K562 (cell line): ENCODE measurements at regions not wholly inside any gene's neighbourhood (a gene's known extent, or its start where the extent isn't known, plus 50 kb on each side); places are given as distances from the start of the nearest gene placed in this dataset.

ENCODE experiments used
- ATAC-seq: fragments of 200-7000 bp; cut with Tn5 transposase; 3 replicates; pipeline ENCODE4 v1.9.1; 2020; ENCODE audit warnings: moderate library complexity
- BruUV-seq: library from RNA; stranded (reverse); fragments of 400-500 nt; replicated peaks from 2 replicates; lab custom pipeline; 2021; lab: Mats Ljungman, UMichigan
- CTCF ChIA-PET: fragments of 300-600 bp; formaldehyde crosslinking; extraction: SDS; loops from one replicate; lab custom pipeline; 2021; ENCODE audit warnings: low intra/inter-chr PET ratio; lab: Yijun Ruan, JAX
- POLR2A ChIA-PET: fragments of 300-600, 350-650 bp; sonication (Branson Sonifier 250); formaldehyde crosslinking; extraction: SDS; loops from one replicate; lab custom pipeline; 2021; ENCODE audit warnings: antibody characterized with exemption, inconsistent platforms; lab: Yijun Ruan, JAX
- DNase-seq, 4 experiments: peaks; one replicate each; pipeline versions ENCODE4 v3.0.0 to v3.0.0-alpha.2; 2011 to 2018; ENCODE audit warnings: low spot score in 3 of 4, mixed read lengths in 3 of 4; ENCODE audit errors: extremely low read depth in 1 of 4
- FAIRE-seq: peaks from 2 replicates; lab custom pipeline; 2011; peaks lifted over from hg19 to GRCh38; lab: Jason Lieb, UNC
- H2AFZ ChIP-seq: 2 replicates; pipeline ENCODE4 v1.6.0; 2011; ENCODE audit warnings: low read depth, low read length, control low read depth, inconsistent platforms
- H3K27ac ChIP-seq: fragments of 200-600 bp; 3 replicates; pipeline ENCODE4 v1.8.0; 2011; ENCODE audit warnings: low read depth, mild to moderate bottlenecking, control low read depth, inconsistent platforms, low read length, moderate library complexity, mixed read lengths; ENCODE audit errors: extremely low read depth
- H3K27me3 ChIP-seq, 2 experiments: fragments of 300-600 bp in 1 of 2; 2 replicates in 1 of 2; 3 replicates in 1 of 2; pipeline versions ENCODE4 v1.6.0 to v1.8.0; 2011; ENCODE audit warnings: inconsistent platforms in 2 of 2, low read length in 2 of 2, mild to moderate bottlenecking in 1 of 2, mixed read lengths in 1 of 2, moderate library complexity in 1 of 2; ENCODE audit not compliant: control insufficient read depth in 2 of 2, insufficient read depth in 2 of 2
- H3K36me3 ChIP-seq: fragments of 300-600 bp; 3 replicates; pipeline ENCODE4 v1.8.0; 2011; ENCODE audit warnings: mild to moderate bottlenecking, low read length, inconsistent platforms; ENCODE audit not compliant: control insufficient read depth, insufficient read depth
- H3K4me1 ChIP-seq, 2 experiments: fragments of 200-600 bp in 1 of 2; replicated peaks in 1 of 2; 2 replicates in 1 of 2; 3 replicates in 1 of 2; pipeline versions ENCODE4 v1.5.1 to v1.8.0; 2011; ENCODE audit warnings: inconsistent platforms in 2 of 2, low read length in 2 of 2, mild to moderate bottlenecking in 1 of 2, mixed read lengths in 1 of 2, moderate library complexity in 1 of 2; ENCODE audit not compliant: control insufficient read depth in 2 of 2, insufficient read depth in 2 of 2
- H3K4me2 ChIP-seq: 2 replicates; pipeline ENCODE4 v1.6.1; 2011; ENCODE audit warnings: low read length, control low read depth, inconsistent platforms, mixed read lengths; ENCODE audit not compliant: insufficient read depth
- H3K4me3 ChIP-seq: fragments of 200-600 bp; sonication (generic), shearing (Covaris generic); 2 replicates; pipeline ENCODE4 v1.5.1; 2016; ENCODE audit warnings: control low read depth, inconsistent platforms
- H3K79me2 ChIP-seq: fragments of 200-600 bp; 3 replicates; pipeline ENCODE4 v1.8.0; 2011; ENCODE audit warnings: low read length, inconsistent platforms; ENCODE audit not compliant: control insufficient read depth, insufficient read depth
- H3K9ac ChIP-seq, 2 experiments: 2 replicates each; pipeline versions ENCODE4 v1.6.0 to v1.6.1; 2011; ENCODE audit warnings: low read depth in 2 of 2, low read length in 2 of 2, control low read depth in 1 of 2, inconsistent platforms in 1 of 2, mild to moderate bottlenecking in 1 of 2, mixed read lengths in 1 of 2; ENCODE audit not compliant: insufficient read depth in 1 of 2
- H3K9me1 ChIP-seq: one replicate; pipeline ENCODE4 v1.6.0; 2011; ENCODE audit warnings: inconsistent platforms, mild to moderate bottlenecking, low read length, moderate library complexity; ENCODE audit not compliant: control insufficient read depth, insufficient read depth
- H3K9me3 ChIP-seq: replicated peaks from 2 replicates; pipeline ENCODE4 v1.5.1; 2011; ENCODE audit warnings: low read depth, low read length, inconsistent platforms; ENCODE audit not compliant: control insufficient read depth, insufficient read depth
- H4K20me1 ChIP-seq: replicated peaks from 2 replicates; pipeline ENCODE4 v1.6.1; 2011; ENCODE audit warnings: low read length, inconsistent platforms, mixed read lengths; ENCODE audit not compliant: control insufficient read depth, insufficient read depth
- CEBPZ ChIP-seq: fragments of 150-350 bp; IDR thresholded peaks from 2 replicates; pipeline ENCODE4 v1.6.1; 2014; ENCODE audit warnings: low read depth, mild to moderate bottlenecking, low read length, borderline replicate concordance
- HDAC6 ChIP-seq: IDR thresholded peaks from 2 replicates; pipeline ENCODE4 v1.6.1; 2012; ENCODE audit warnings: low read depth, mild to moderate bottlenecking, control low read depth, inconsistent platforms, low read length, moderate library complexity
- KLF13 ChIP-seq: fragments of 450-650 bp; IDR thresholded peaks from 2 replicates; pipeline ENCODE4 v1.6.1; 2016; ENCODE audit warnings: missing genetic modification characterization, low read depth, mild to moderate bottlenecking, missing compliant biosample characterization, moderate library complexity, borderline replicate concordance
- NCOA2 ChIP-seq, 2 experiments: fragments of 450-650 bp; IDR thresholded peaks; 2 replicates each; pipeline ENCODE4 v1.6.1; 2018; ENCODE audit warnings: mild to moderate bottlenecking in 2 of 2, moderate library complexity in 1 of 2; ENCODE audit not compliant: partially characterized antibody in 2 of 2
- PHF20 ChIP-seq: fragments of 450-650 bp; IDR thresholded peaks from 2 replicates; pipeline ENCODE4 v1.6.1; 2018; ENCODE audit not compliant: partially characterized antibody
- PTBP1 ChIP-seq: fragments of 200-400 bp; formaldehyde crosslinking; IDR thresholded peaks from 2 replicates; pipeline ENCODE4 v1.6.1; 2017; ENCODE audit warnings: low read depth, low read length
- SMAD3 ChIP-seq: fragments of 450-650 bp; formaldehyde crosslinking; conservative IDR thresholded peaks from 2 replicates; pipeline ENCODE4 v1.4.0; 2020; ENCODE audit warnings: mild to moderate bottlenecking
- SRSF9 ChIP-seq: fragments of 200-400 bp; formaldehyde crosslinking; IDR thresholded peaks from 2 replicates; pipeline ENCODE4 v1.6.1; 2017; ENCODE audit warnings: low read depth, low read length, borderline replicate concordance
- STAT5A ChIP-seq: IDR thresholded peaks from 2 replicates; pipeline ENCODE4 v1.6.1; 2012; ENCODE audit warnings: low read length, inconsistent platforms, borderline replicate concordance
- ZNF217 ChIP-seq: sonication (generic); formaldehyde crosslinking; IDR thresholded peaks from 2 replicates; pipeline ENCODE4 v1.8.0; 2022; ENCODE audit warnings: mild to moderate bottlenecking, missing genetic modification reagents
- ZNF274 ChIP-seq: IDR thresholded peaks from 2 replicates; pipeline ENCODE4 v1.6.1; 2011; ENCODE audit warnings: low read depth, mild to moderate bottlenecking, low read length, moderate library complexity, borderline replicate concordance
- ZNF778 ChIP-seq: fragments of 450-650 bp; formaldehyde crosslinking; IDR thresholded peaks from 2 replicates; pipeline ENCODE4 v1.4.0; 2020; ENCODE audit warnings: mild to moderate bottlenecking, moderate library complexity
- WGBS: fragments of 100-300 bp; shearing (Covaris generic); methylation state at CpG from one replicate; pipeline ENCODE4 v1.1.6; 2016; ENCODE audit warnings: low coverage, mixed read lengths; ENCODE audit not compliant: insufficient coverage; ENCODE audit errors: missing lambda C conversion rate; 5-methylcytosine and 5-hydroxymethylcytosine counted together
- in situ Hi-C: fragments of 300-500 bp; cut with MboI; formaldehyde crosslinking; loops from 4 replicates; pipeline ENCODE4 v1.15.0; 2018; ENCODE audit warnings: inconsistent platforms, mixed read lengths
- intact Hi-C: fragments of 100-400 bp; cut with micrococcal nuclease; formaldehyde crosslinking; loops from 2 replicates; pipeline ENCODE4 v1.14.2; 2022
- TF ChIP-seq, protein P1 (sequence below): sonication (generic); formaldehyde crosslinking; IDR thresholded peaks from 2 replicates; pipeline ENCODE4 v1.8.0; 2022; ENCODE audit warnings: mild to moderate bottlenecking, missing genetic modification reagents

DNA sequence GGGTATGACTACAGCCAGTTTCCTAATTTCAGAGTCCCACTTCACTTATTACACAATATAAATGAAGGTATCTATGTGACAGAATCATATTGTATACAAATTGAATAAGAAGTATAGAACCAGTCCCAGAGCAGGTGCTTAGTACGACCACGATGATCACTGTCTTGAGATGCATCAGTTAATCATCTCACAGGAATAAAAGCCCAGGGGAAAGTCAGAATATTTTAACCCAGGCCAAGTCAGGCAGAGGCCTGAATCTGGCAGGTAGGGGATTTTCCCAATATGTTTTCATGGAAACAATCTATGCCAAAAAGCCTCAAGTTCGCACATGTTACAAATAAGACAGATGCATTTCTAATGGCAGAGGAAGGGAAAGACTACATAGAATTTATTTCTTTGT is 758.4 kb downstream of the BCL11B start:
- Histone ChIP-seq H3K36me3 (no peaks in the 10 kb centered on the region), H3K4me2 (no peak overlapping the region), H3K27me3 (no peaks in the 10 kb centered on the region), H3K4me1 (no peaks in the 10 kb centered on the region), H4K20me1 (no peaks in the 10 kb centered on the region), H3K79me2 (no peaks in the 10 kb centered on the region), H3K9me1 (no peaks in the 10 kb centered on the region), H2AFZ (no peak overlapping the region)
- DNase-seq (no peak), FAIRE-seq (no peak), ATAC-seq (no peak)
- POLR2A ChIA-PET, result no interaction called here
- intact Hi-C loops, result no loop called here
- 6% methylated on average over 3 of the region's 3 CpGs for WGBS
- BruUV-seq, result no TSS peak
- no peak for TF ChIP-seq NCOA2 (IDR thresholded peaks at IDR 0.05; ENCODE audit: partially characterized antibody in 2 of 2)
- TF ChIP-seq CEBPZ, result no peak
- no peak for TF ChIP-seq KLF13 (tag)
- TF ChIP-seq ZNF217 (CRISPR knock-in tag), result no peak
- no peak for TF ChIP-seq STAT5A
- TF ChIP-seq ZNF274, result no peak
- no peak for TF ChIP-seq SMAD3
- TF ChIP-seq, protein P1, sequence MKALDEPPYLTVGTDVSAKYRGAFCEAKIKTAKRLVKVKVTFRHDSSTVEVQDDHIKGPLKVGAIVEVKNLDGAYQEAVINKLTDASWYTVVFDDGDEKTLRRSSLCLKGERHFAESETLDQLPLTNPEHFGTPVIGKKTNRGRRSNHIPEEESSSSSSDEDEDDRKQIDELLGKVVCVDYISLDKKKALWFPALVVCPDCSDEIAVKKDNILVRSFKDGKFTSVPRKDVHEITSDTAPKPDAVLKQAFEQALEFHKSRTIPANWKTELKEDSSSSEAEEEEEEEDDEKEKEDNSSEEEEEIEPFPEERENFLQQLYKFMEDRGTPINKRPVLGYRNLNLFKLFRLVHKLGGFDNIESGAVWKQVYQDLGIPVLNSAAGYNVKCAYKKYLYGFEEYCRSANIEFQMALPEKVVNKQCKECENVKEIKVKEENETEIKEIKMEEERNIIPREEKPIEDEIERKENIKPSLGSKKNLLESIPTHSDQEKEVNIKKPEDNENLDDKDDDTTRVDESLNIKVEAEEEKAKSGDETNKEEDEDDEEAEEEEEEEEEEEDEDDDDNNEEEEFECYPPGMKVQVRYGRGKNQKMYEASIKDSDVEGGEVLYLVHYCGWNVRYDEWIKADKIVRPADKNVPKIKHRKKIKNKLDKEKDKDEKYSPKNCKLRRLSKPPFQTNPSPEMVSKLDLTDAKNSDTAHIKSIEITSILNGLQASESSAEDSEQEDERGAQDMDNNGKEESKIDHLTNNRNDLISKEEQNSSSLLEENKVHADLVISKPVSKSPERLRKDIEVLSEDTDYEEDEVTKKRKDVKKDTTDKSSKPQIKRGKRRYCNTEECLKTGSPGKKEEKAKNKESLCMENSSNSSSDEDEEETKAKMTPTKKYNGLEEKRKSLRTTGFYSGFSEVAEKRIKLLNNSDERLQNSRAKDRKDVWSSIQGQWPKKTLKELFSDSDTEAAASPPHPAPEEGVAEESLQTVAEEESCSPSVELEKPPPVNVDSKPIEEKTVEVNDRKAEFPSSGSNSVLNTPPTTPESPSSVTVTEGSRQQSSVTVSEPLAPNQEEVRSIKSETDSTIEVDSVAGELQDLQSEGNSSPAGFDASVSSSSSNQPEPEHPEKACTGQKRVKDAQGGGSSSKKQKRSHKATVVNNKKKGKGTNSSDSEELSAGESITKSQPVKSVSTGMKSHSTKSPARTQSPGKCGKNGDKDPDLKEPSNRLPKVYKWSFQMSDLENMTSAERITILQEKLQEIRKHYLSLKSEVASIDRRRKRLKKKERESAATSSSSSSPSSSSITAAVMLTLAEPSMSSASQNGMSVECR, result no peak
- TF ChIP-seq PTBP1, result no peak
- no peak for TF ChIP-seq HDAC6
- TF ChIP-seq PHF20, result no peak
- no peak for TF ChIP-seq SRSF9
- no peak for TF ChIP-seq ZNF778
- TF ChIP-seq, all 486 proteins: peak for 0
- H3K4me3 ChIP-seq, result no peak overlapping the region
- in situ Hi-C loops, result no loop called here
- no peaks in the 10 kb centered on the region for H3K9me3 ChIP-seq
- no peak overlapping the region for H3K27ac ChIP-seq
- no peak overlapping the region for H3K9ac ChIP-seq
- CTCF ChIA-PET, result no interaction called here
